Activated T-helper 2 cell treated with anti-CD3 and anti-CD28 coated beads, Interferon-gamma antibody, Interleukin-2, Interleukin-4, amounts not matched to agents 10 μg/mL and 5 μg/mL and 100 μg/mL, durations not matched to agents 14 hours and 24 hours and 36 hours (primary cell): ENCODE measurements at regions not wholly inside any gene's neighbourhood (a gene's known extent, or its start where the extent isn't known, plus 50 kb on each side); places are given as distances from the start of the nearest gene placed in this dataset.
"Not testable (repeated sequence)": the region's sequence is repeated elsewhere in the genome, so short reads cannot be mapped to it uniquely, and the experiment has no call there.

Experiments
- DNase-seq: peaks from one replicate; pipeline ENCODE4 v3.0.0; 2021; ENCODE audit warnings: low spot score
- H3K27ac Mint-ChIP-seq: one replicate; pipeline ENCODE4 v1.8.0; 2021; ENCODE audit warnings: mixed read lengths
- H3K27me3 Mint-ChIP-seq: one replicate; pipeline ENCODE4 v1.8.0; 2021; ENCODE audit warnings: low read depth, mixed read lengths
- H3K36me3 Mint-ChIP-seq: one replicate; pipeline ENCODE4 v1.8.0; 2021; ENCODE audit warnings: low read depth, mixed read lengths
- H3K4me1 Mint-ChIP-seq: one replicate; pipeline ENCODE4 v1.8.0; 2021; ENCODE audit warnings: low read depth, mixed read lengths
- H3K4me3 Mint-ChIP-seq: one replicate; pipeline ENCODE4 v1.8.0; 2021; ENCODE audit warnings: low read depth, mild to moderate bottlenecking, moderate library complexity, mixed read lengths
- H3K9me3 Mint-ChIP-seq: one replicate; pipeline ENCODE4 v1.8.0; 2021; ENCODE audit warnings: mixed read lengths
- intact Hi-C: fragments of 100-400 bp; cut with micrococcal nuclease; formaldehyde crosslinking; loops from one replicate; pipeline ENCODE4 v1.15.1; 2023

GRCh38 chr3:4195006-4195405 lies 108.2 kb upstream of the SETMAR start:
- no peaks in the 10 kb centered on the region for H3K36me3 Mint-ChIP-seq
- no peak overlapping the region for H3K4me3 Mint-ChIP-seq
- no peak overlapping the region for H3K27ac Mint-ChIP-seq
- no peaks in the 10 kb centered on the region for H3K27me3 Mint-ChIP-seq
- H3K4me1 Mint-ChIP-seq: no peaks in the 10 kb centered on the region
- intact Hi-C loops: no loop called here
- no peaks in the 10 kb centered on the region for H3K9me3 Mint-ChIP-seq
- DNase-seq: no peak

GRCh38 chr3:4196506-4197147 lies 106.5 kb upstream of the SETMAR start:
- Mint-ChIP-seq H3K27ac (no peak overlapping the region), H3K27me3 (no peaks in the 10 kb centered on the region), H3K36me3 (no peaks in the 10 kb centered on the region), H3K4me1 (no peaks in the 10 kb centered on the region), H3K4me3 (no peak overlapping the region), H3K9me3 (no peaks in the 10 kb centered on the region)
- DNase-seq: no peak
- intact Hi-C loops: no loop called here

- H3K27ac Mint-ChIP-seq: no peak overlapping the region
These were observed 105.5 kb upstream of the SETMAR start for GRCh38 chr3:4197670-4198069.

GRCh38 chr3:4198491-4198890 lies 104.7 kb upstream of the SETMAR start:
- intact Hi-C loops: no loop called here
- H3K9me3 Mint-ChIP-seq: no peaks in the 10 kb centered on the region
- H3K4me1 Mint-ChIP-seq: no peaks in the 10 kb centered on the region
- no peaks in the 10 kb centered on the region for H3K27me3 Mint-ChIP-seq
- DNase-seq: no peak
- no peak overlapping the region for H3K4me3 Mint-ChIP-seq
- no peak overlapping the region for H3K27ac Mint-ChIP-seq
- no peaks in the 10 kb centered on the region for H3K36me3 Mint-ChIP-seq

More at GRCh38 chr3:4197670-4198069, 105.5 kb upstream of the SETMAR start:
- no peak for DNase-seq
- no peaks in the 10 kb centered on the region for H3K36me3 Mint-ChIP-seq
- intact Hi-C loops: no loop called here
- no peaks in the 10 kb centered on the region for H3K27me3 Mint-ChIP-seq
- H3K9me3 Mint-ChIP-seq: no peaks in the 10 kb centered on the region
- no peaks in the 10 kb centered on the region for H3K4me1 Mint-ChIP-seq
- no peak overlapping the region for H3K4me3 Mint-ChIP-seq

DNA sequence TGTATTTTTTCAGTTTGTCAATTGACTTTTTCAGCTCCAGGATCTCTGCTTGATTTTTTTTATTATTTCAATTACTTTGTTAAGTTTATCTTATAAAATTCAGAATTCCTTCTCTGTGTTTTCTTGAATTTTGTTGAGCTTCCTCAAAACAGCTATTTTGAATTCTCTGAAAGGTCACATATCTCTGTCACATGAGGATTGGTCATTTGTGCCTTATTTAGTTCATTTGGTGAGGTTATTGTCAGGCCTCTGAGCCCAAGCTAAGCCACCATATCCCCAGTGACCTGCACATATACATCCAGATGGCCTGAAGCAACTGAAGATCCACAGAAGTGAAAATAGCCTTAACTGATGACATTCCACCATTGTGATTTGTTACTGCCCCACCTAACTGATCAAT lies 98.4 kb upstream of the SETMAR start:
- H3K4me1 Mint-ChIP-seq, H3K27me3 Mint-ChIP-seq, H3K9me3 Mint-ChIP-seq, intact Hi-C loops, H3K4me3 Mint-ChIP-seq, H3K27ac Mint-ChIP-seq, H3K36me3 Mint-ChIP-seq, DNase-seq: not testable (repeated sequence)

GRCh38 chr3:4207672-4208071 lies 95.5 kb upstream of the SETMAR start:
- Mint-ChIP-seq H3K9me3 (no peaks in the 10 kb centered on the region), H3K27me3 (no peaks in the 10 kb centered on the region), H3K4me3 (no peak overlapping the region), H3K4me1 (no peaks in the 10 kb centered on the region), H3K36me3 (no peaks in the 10 kb centered on the region), H3K27ac (no peak overlapping the region)
- intact Hi-C loops: no loop called here
- no peak for DNase-seq

GRCh38 chr3:4208556-4208955 lies 94.6 kb upstream of the SETMAR start:
- intact Hi-C loops: no loop called here
- no peak overlapping the region for H3K4me3 Mint-ChIP-seq

DNA sequence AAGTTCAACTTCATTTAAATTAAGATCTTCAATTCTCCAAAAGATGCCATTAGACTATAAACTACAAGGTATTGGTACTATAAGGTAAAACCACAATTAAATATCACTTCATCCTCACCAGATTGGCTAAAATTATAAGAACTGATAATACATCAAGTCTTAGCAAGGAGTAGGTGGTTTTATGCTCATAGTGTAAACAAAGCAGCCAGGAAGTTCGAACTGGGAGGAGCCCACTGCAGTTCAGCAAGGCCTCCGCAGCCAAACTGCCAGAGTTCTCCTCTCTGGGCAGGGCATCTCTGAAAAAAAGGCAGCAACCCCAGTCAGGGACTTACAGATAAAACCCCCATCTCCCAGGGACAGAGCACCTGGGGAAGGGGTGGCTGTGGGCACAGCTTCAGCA lies 91.6 kb upstream of the SETMAR start:
- H3K9me3 Mint-ChIP-seq: peaks cover 8% of the 10 kb centered on the region
- no peak for DNase-seq
- no peak overlapping the region for H3K4me3 Mint-ChIP-seq
- intact Hi-C loops: no loop called here
- no peaks in the 10 kb centered on the region for H3K36me3 Mint-ChIP-seq
- no peaks in the 10 kb centered on the region for H3K4me1 Mint-ChIP-seq
- no peaks in the 10 kb centered on the region for H3K27me3 Mint-ChIP-seq
- no peak overlapping the region for H3K27ac Mint-ChIP-seq

More at GRCh38 chr3:4208556-4208955, 94.6 kb upstream of the SETMAR start:
- no peaks in the 10 kb centered on the region for H3K4me1 Mint-ChIP-seq
- DNase-seq: no peak
- no peaks in the 10 kb centered on the region for H3K36me3 Mint-ChIP-seq
- H3K27me3 Mint-ChIP-seq: no peaks in the 10 kb centered on the region
- no peak overlapping the region for H3K27ac Mint-ChIP-seq
- H3K9me3 Mint-ChIP-seq: no peaks in the 10 kb centered on the region

DNA sequence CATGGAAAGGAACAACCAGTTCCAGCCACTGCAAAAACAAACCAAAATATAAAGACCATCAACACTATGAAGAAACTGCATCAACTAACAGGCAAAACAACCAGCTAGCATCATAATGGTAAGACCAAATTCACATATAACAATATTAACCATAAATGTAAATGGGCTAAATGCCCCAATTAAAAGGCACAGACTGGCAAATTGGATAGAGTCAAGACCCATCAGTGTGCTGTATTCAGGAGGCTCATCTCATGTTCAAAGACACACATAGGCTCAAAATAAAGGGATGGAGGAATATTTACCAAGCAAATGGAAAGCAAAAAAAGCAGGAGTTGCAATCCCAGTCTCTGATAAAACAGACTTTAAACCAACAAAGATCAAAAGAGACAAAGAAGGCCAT lies 89.7 kb upstream of the SETMAR start:
- H3K4me1 Mint-ChIP-seq, H3K27me3 Mint-ChIP-seq, H3K36me3 Mint-ChIP-seq, DNase-seq, intact Hi-C loops, H3K27ac Mint-ChIP-seq, H3K4me3 Mint-ChIP-seq: not testable (repeated sequence)
- H3K9me3 Mint-ChIP-seq: peaks cover 10% of the 10 kb centered on the region

GRCh38 chr3:4216974-4217373 lies 86.2 kb upstream of the SETMAR start:
- H3K4me1 Mint-ChIP-seq, H3K27ac Mint-ChIP-seq, H3K4me3 Mint-ChIP-seq, DNase-seq, intact Hi-C loops, H3K36me3 Mint-ChIP-seq, H3K27me3 Mint-ChIP-seq: not testable (repeated sequence)
- peaks cover 10% of the 10 kb centered on the region for H3K9me3 Mint-ChIP-seq

DNA sequence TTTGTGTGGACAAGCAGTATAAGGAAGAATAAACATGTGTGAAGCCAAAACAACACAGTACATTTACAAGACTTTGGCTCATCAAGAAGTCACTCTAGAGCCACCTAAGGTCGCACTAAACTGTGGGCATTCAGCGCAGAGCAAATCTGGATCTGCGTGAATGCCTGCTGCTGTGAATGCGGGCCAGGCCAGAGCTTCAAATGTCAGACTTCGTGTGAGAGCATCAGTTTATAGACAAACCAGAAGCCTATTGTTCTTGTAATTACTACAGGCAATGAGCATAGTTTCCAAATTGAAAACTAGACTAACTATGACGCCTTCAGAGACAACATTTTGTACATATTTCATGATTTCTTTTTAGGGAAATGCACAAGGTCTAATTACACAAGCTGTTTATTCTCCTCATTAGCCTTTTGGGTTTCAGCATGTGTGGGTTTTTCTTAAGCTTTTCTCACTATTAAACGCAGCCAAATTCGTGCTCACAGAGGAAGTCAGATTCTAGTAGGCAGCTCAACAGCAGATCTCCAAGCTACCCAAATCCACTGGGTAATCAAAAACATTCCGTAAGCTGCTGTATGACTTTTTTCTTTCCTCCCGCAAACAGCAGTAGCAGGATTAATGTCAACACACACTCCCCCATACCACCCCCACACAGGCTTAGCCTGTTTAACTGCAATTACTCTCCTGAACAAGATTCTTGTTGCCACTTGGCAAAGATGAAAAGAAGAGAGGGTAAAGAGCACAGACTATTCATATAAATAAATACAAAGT lies 84.5 kb upstream of the SETMAR start:
- no peak for DNase-seq
- intact Hi-C loops: no loop called here
- Mint-ChIP-seq H3K27ac (no peak overlapping the region), H3K36me3 (no peaks in the 10 kb centered on the region), H3K4me1 (no peaks in the 10 kb centered on the region), H3K4me3 (no peak overlapping the region), H3K9me3 (peaks cover 10% of the 10 kb centered on the region), H3K27me3 (no peaks in the 10 kb centered on the region)

DNA sequence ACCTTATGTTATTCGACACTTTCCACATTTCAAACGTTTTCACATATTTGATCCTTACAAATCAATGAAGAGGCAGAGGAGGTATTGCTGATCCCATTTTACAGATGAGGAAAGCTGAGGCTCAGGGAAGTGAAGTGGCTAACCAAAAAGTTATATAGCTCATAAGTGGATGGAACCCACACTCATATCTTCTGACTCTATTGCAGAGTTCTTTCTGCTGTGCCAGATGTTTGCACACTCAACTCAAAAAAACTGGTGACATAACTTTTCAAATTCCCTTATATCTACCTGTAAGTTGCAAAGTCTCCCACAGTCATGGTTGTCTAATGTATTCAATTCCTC lies 84.0 kb upstream of the SETMAR start:
- Mint-ChIP-seq H3K27ac (no peak overlapping the region), H3K4me3 (no peak overlapping the region), H3K27me3 (no peaks in the 10 kb centered on the region), H3K36me3 (no peaks in the 10 kb centered on the region), H3K9me3 (peaks cover 6% of the 10 kb centered on the region), H3K4me1 (no peaks in the 10 kb centered on the region)
- no peak for DNase-seq
- intact Hi-C loops: no loop called here

DNA sequence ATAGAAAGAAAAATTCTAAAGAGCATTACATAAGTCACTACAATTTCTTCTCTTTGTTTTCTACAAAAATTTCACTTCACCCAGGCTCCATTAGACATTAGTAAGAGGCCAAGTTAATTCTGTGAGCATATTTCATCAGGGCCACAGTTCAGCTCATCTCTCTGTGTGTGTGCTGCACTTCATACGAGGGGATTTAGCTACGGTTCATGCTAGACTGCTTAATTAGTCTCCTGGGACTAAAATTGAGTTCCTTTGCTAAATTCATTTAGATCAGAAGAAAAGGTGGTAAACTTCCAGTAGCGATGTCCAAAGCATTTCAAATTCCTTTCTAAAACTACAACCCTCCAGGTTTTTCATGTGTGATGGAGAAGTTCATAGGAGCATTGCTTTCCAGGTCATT lies 83.1 kb upstream of the SETMAR start:
- no peak for DNase-seq
- intact Hi-C loops: no loop called here
- Mint-ChIP-seq H3K27me3 (no peaks in the 10 kb centered on the region), H3K9me3 (peaks cover 4% of the 10 kb centered on the region), H3K36me3 (no peaks in the 10 kb centered on the region), H3K27ac (no peak overlapping the region), H3K4me1 (no peaks in the 10 kb centered on the region), H3K4me3 (no peak overlapping the region)
